ENCODE measurements at regions not wholly inside any gene's neighbourhood (a gene's known extent, or its start where the extent isn't known, plus 50 kb on each side); places are given as distances from the start of the nearest gene placed in this dataset.

- no peaks in the 10 kb centered on the region for H3K4me1 ChIP-seq (ENCODE audit: control insufficient read depth, low read length)
These were observed 163.2 kb downstream of the SH2D4B start for GRCh38 chr10:80700760-80701444.

GRCh38 chr10:80701706-80702105, 164.0 kb downstream of the SH2D4B start:
- H3K4me3 ChIP-seq (ENCODE audit: low read length) = no peak overlapping the region
- H3K9me3 ChIP-seq (ENCODE audit: control insufficient read depth, insufficient read depth, low read length) = no peaks in the 10 kb centered on the region
- H3K4me2 ChIP-seq (ENCODE audit: low read length) = no peak overlapping the region
- no peaks in the 10 kb centered on the region for H3K79me2 ChIP-seq (ENCODE audit: control insufficient read depth, low read length)
- H3K9me2 ChIP-seq (replicated peaks; ENCODE audit: control insufficient read depth, low read length) = no peaks in the 10 kb centered on the region
- H3K27me3 ChIP-seq (ENCODE audit: control insufficient read depth, low read length) = no peaks in the 10 kb centered on the region; the same call in 1 of the 2 replicates
- no peaks in the 10 kb centered on the region for H3F3A ChIP-seq (ENCODE audit: control insufficient read depth, insufficient read depth)
- no peaks in the 10 kb centered on the region for H3K36me3 ChIP-seq (ENCODE audit: control insufficient read depth, low read length)
- no peaks in the 10 kb centered on the region for H3K4me1 ChIP-seq (ENCODE audit: control insufficient read depth, low read length)
- no peaks in the 10 kb centered on the region for H4K20me1 ChIP-seq (ENCODE audit: control insufficient read depth, insufficient read depth, low read depth, low read length)
- H3K27ac ChIP-seq (ENCODE audit: low read depth, low read length) = no peak overlapping the region
- TF ChIP-seq EZH2phosphoT487 (IDR thresholded peaks at IDR 0.05; ENCODE audit: borderline replicate concordance, low read length) = no peak
- no peak for TF ChIP-seq CTCF (IDR thresholded peaks at IDR 0.05; ENCODE audit: low read depth, low read length, poor library complexity, severe bottlenecking)

More at GRCh38 chr10:80700760-80701444, 163.2 kb downstream of the SH2D4B start:
- no peaks in the 10 kb centered on the region for H3K9me2 ChIP-seq (replicated peaks; ENCODE audit: control insufficient read depth, low read length)
- TF ChIP-seq EZH2phosphoT487 (IDR thresholded peaks at IDR 0.05; ENCODE audit: borderline replicate concordance, low read length) (no peak), CTCF (IDR thresholded peaks at IDR 0.05; ENCODE audit: low read depth, low read length, poor library complexity, severe bottlenecking) (no peak)
- H3K9me3 ChIP-seq (ENCODE audit: control insufficient read depth, insufficient read depth, low read length) = no peaks in the 10 kb centered on the region
- no peak overlapping the region for H3K27ac ChIP-seq (ENCODE audit: low read depth, low read length)
- no peaks in the 10 kb centered on the region for H3K36me3 ChIP-seq (ENCODE audit: control insufficient read depth, low read length)
- no peak overlapping the region for H3K4me2 ChIP-seq (ENCODE audit: low read length)
- no peaks in the 10 kb centered on the region for H3K79me2 ChIP-seq (ENCODE audit: control insufficient read depth, low read length)
- H3F3A ChIP-seq (ENCODE audit: control insufficient read depth, insufficient read depth) = no peaks in the 10 kb centered on the region
- H4K20me1 ChIP-seq (ENCODE audit: control insufficient read depth, insufficient read depth, low read depth, low read length) = no peaks in the 10 kb centered on the region
- no peaks in the 10 kb centered on the region; the same call in 1 of the 2 replicates for H3K27me3 ChIP-seq (ENCODE audit: control insufficient read depth, low read length)
- H3K4me3 ChIP-seq (ENCODE audit: low read length) = no peak overlapping the region

DNA sequence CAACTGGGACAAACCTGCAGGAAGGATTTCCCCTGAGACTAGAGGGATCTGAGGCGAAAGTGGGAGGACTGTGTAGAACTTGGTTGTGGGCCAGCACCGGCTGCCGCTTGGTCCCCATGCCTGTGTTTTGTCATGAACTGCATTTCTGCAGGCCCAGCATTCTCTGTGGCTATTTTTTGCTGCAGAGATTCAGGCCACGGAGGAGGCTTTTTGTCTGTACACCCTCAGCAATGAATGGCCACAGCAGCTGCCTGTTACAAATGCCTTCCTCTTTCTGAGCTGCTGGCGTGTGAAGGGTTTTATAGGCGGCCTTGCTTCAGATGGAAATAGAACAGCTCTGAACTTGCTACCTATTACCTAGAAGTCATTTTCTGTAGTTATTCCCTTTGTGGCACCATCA, 164.4 kb downstream of the SH2D4B start:
- TF ChIP-seq EZH2phosphoT487 (IDR thresholded peaks at IDR 0.05; ENCODE audit: borderline replicate concordance, low read length) = no peak

GRCh38 chr10:80705899-80706298, 168.2 kb downstream of the SH2D4B start:
- H3K4me1 ChIP-seq (ENCODE audit: control insufficient read depth, low read length) = no peaks in the 10 kb centered on the region
- no peak overlapping the region for H3K27ac ChIP-seq (ENCODE audit: low read depth, low read length)
- no peaks in the 10 kb centered on the region for H3F3A ChIP-seq (ENCODE audit: control insufficient read depth, insufficient read depth)
- no peaks in the 10 kb centered on the region for H3K79me2 ChIP-seq (ENCODE audit: control insufficient read depth, low read length)
- no peaks in the 10 kb centered on the region for H3K9me2 ChIP-seq (replicated peaks; ENCODE audit: control insufficient read depth, low read length)
- no peaks in the 10 kb centered on the region for H3K27me3 ChIP-seq (ENCODE audit: control insufficient read depth, low read length)
- H4K20me1 ChIP-seq (ENCODE audit: control insufficient read depth, insufficient read depth, low read depth, low read length) = no peaks in the 10 kb centered on the region
- H3K4me3 ChIP-seq (ENCODE audit: low read length) = no peak overlapping the region
- no peak overlapping the region for H3K4me2 ChIP-seq (ENCODE audit: low read length)
- no peak for TF ChIP-seq EZH2phosphoT487 (IDR thresholded peaks at IDR 0.05; ENCODE audit: borderline replicate concordance, low read length)
- TF ChIP-seq CTCF (IDR thresholded peaks at IDR 0.05; ENCODE audit: low read depth, low read length, poor library complexity, severe bottlenecking) = no peak
- H3K9me3 ChIP-seq (ENCODE audit: control insufficient read depth, insufficient read depth, low read length) = no peaks in the 10 kb centered on the region
- no peaks in the 10 kb centered on the region for H3K36me3 ChIP-seq (ENCODE audit: control insufficient read depth, low read length)

More for the DNA sequence above, 164.4 kb downstream of the SH2D4B start:
- Histone ChIP-seq H3K79me2 (ENCODE audit: control insufficient read depth, low read length) (no peaks in the 10 kb centered on the region), H3K36me3 (ENCODE audit: control insufficient read depth, low read length) (no peaks in the 10 kb centered on the region), H3K27me3 (ENCODE audit: control insufficient read depth, low read length) (no peaks in the 10 kb centered on the region; the same call in 1 of the 2 replicates), H3K4me1 (ENCODE audit: control insufficient read depth, low read length) (no peaks in the 10 kb centered on the region), H3K4me2 (ENCODE audit: low read length) (no peak overlapping the region), H3K4me3 (ENCODE audit: low read length) (no peak overlapping the region), H3K9me2 (replicated peaks; ENCODE audit: control insufficient read depth, low read length) (no peaks in the 10 kb centered on the region), H3F3A (ENCODE audit: control insufficient read depth, insufficient read depth) (no peaks in the 10 kb centered on the region), H4K20me1 (ENCODE audit: control insufficient read depth, insufficient read depth, low read depth, low read length) (no peaks in the 10 kb centered on the region), H3K9me3 (ENCODE audit: control insufficient read depth, insufficient read depth, low read length) (no peaks in the 10 kb centered on the region), H3K27ac (ENCODE audit: low read depth, low read length) (no peak overlapping the region)

Measured in DOHH2 (cell line).